ENCODE measurements at regions not wholly inside any gene's neighbourhood (a gene's known extent, or its start where the extent isn't known, plus 50 kb on each side); places are given as distances from the start of the nearest gene placed in this dataset.

DNA sequence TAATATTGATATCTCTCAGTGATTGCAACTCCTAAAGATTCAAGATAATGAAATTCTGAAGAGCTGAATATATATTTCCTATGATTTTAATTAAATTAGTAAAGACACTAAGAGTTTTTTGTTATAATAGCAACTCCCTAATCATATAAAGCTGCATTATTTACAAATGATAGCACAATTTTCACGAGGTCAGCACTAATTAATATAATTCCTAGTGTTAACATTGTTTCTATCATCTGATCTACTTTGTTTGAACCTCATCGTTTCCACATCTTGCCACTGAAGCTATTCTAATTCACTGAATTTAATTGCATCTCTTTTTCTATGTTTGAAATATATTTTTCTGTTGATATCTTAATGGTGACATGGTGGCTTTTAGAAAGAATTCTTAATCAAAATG is 279.1 kb upstream of the ADGRL4 start:
- no peak overlapping the region for H3K4me3 ChIP-seq (ENCODE audit: low read depth in 1 of 3, low read length in 3 of 3)
- no peaks in the 10 kb centered on the region for H3K9me3 ChIP-seq (ENCODE audit: control insufficient read depth in 4 of 4, low read length in 3 of 4)
- H3K36me3 ChIP-seq (ENCODE audit: control insufficient read depth in 4 of 4, insufficient read depth in 3 of 4, low read depth in 1 of 4, low read length in 3 of 4), result no peaks in the 10 kb centered on the region
- TF ChIP-seq EGR1 (IDR thresholded peaks at IDR 0.05; ENCODE audit: low read depth in 2 of 2) (no peak), RXRA (IDR thresholded peaks at IDR 0.05) (no peak), HNF4A (conservative IDR thresholded peaks at IDR 0.05) (no peak), TAF1 (conservative IDR thresholded peaks at IDR 0.05) (no peak), FOXA2 (IDR thresholded peaks at IDR 0.05) (no peak), FOXA1 (IDR thresholded peaks at IDR 0.05) (no peak), SP1 (IDR thresholded peaks at IDR 0.05) (no peak), HNF4G (IDR thresholded peaks at IDR 0.05) (no peak), JUND (IDR thresholded peaks at IDR 0.05) (no peak), NR2F2 (IDR thresholded peaks at IDR 0.05) (no peak), RAD21 (IDR thresholded peaks at IDR 0.05) (no peak), GABPA (IDR thresholded peaks at IDR 0.05 in 1 of 2, conservative IDR thresholded peaks at IDR 0.05 in 1 of 2) (no peak), YY1 (IDR thresholded peaks at IDR 0.05) (no peak)
- TF ChIP-seq, protein P1, sequence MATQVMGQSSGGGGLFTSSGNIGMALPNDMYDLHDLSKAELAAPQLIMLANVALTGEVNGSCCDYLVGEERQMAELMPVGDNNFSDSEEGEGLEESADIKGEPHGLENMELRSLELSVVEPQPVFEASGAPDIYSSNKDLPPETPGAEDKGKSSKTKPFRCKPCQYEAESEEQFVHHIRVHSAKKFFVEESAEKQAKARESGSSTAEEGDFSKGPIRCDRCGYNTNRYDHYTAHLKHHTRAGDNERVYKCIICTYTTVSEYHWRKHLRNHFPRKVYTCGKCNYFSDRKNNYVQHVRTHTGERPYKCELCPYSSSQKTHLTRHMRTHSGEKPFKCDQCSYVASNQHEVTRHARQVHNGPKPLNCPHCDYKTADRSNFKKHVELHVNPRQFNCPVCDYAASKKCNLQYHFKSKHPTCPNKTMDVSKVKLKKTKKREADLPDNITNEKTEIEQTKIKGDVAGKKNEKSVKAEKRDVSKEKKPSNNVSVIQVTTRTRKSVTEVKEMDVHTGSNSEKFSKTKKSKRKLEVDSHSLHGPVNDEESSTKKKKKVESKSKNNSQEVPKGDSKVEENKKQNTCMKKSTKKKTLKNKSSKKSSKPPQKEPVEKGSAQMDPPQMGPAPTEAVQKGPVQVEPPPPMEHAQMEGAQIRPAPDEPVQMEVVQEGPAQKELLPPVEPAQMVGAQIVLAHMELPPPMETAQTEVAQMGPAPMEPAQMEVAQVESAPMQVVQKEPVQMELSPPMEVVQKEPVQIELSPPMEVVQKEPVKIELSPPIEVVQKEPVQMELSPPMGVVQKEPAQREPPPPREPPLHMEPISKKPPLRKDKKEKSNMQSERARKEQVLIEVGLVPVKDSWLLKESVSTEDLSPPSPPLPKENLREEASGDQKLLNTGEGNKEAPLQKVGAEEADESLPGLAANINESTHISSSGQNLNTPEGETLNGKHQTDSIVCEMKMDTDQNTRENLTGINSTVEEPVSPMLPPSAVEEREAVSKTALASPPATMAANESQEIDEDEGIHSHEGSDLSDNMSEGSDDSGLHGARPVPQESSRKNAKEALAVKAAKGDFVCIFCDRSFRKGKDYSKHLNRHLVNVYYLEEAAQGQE (IDR thresholded peaks at IDR 0.05), result no peak
- TF ChIP-seq, protein P2, sequence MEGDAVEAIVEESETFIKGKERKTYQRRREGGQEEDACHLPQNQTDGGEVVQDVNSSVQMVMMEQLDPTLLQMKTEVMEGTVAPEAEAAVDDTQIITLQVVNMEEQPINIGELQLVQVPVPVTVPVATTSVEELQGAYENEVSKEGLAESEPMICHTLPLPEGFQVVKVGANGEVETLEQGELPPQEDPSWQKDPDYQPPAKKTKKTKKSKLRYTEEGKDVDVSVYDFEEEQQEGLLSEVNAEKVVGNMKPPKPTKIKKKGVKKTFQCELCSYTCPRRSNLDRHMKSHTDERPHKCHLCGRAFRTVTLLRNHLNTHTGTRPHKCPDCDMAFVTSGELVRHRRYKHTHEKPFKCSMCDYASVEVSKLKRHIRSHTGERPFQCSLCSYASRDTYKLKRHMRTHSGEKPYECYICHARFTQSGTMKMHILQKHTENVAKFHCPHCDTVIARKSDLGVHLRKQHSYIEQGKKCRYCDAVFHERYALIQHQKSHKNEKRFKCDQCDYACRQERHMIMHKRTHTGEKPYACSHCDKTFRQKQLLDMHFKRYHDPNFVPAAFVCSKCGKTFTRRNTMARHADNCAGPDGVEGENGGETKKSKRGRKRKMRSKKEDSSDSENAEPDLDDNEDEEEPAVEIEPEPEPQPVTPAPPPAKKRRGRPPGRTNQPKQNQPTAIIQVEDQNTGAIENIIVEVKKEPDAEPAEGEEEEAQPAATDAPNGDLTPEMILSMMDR (IDR thresholded peaks at IDR 0.05; ENCODE audit: low read depth, low read length, missing input control), result no peak
- TF ChIP-seq, protein P3, sequence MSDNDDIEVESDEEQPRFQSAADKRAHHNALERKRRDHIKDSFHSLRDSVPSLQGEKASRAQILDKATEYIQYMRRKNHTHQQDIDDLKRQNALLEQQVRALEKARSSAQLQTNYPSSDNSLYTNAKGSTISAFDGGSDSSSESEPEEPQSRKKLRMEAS (IDR thresholded peaks at IDR 0.05), result no peak
- TF ChIP-seq, protein P4, sequence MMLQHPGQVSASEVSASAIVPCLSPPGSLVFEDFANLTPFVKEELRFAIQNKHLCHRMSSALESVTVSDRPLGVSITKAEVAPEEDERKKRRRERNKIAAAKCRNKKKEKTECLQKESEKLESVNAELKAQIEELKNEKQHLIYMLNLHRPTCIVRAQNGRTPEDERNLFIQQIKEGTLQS (IDR thresholded peaks at IDR 0.05), result no peak
- TF ChIP-seq, protein P5, sequence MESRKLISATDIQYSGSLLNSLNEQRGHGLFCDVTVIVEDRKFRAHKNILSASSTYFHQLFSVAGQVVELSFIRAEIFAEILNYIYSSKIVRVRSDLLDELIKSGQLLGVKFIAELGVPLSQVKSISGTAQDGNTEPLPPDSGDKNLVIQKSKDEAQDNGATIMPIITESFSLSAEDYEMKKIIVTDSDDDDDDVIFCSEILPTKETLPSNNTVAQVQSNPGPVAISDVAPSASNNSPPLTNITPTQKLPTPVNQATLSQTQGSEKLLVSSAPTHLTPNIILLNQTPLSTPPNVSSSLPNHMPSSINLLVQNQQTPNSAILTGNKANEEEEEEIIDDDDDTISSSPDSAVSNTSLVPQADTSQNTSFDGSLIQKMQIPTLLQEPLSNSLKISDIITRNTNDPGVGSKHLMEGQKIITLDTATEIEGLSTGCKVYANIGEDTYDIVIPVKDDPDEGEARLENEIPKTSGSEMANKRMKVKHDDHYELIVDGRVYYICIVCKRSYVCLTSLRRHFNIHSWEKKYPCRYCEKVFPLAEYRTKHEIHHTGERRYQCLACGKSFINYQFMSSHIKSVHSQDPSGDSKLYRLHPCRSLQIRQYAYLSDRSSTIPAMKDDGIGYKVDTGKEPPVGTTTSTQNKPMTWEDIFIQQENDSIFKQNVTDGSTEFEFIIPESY (IDR thresholded peaks at IDR 0.05), result no peak
- WGBS, result 52% methylated on average over 2 of the region's 2 CpGs
- H3K4me1 ChIP-seq (ENCODE audit: control insufficient read depth in 4 of 4, insufficient read depth in 4 of 4, low read length in 3 of 4), result no peaks in the 10 kb centered on the region
- DNase-seq (ENCODE audit: low spot score), result no peak
- H3K9ac ChIP-seq (ENCODE audit: low read depth in 1 of 2, low read length in 2 of 2), result no peak overlapping the region
- no peaks in the 10 kb centered on the region for H3K27me3 ChIP-seq (ENCODE audit: control insufficient read depth in 4 of 4, insufficient read depth in 4 of 4, low read length in 3 of 4)
- H3K27ac ChIP-seq (ENCODE audit: low read depth in 1 of 2, low read length in 2 of 2), result no peak overlapping the region

Measured in liver (tissue), 8 donors.